ENCODE measurements at regions not wholly inside any gene's neighbourhood (a gene's known extent, or its start where the extent isn't known, plus 50 kb on each side); places are given as distances from the start of the nearest gene placed in this dataset.
"Not testable (repeated sequence)": the region's sequence is repeated elsewhere in the genome, so short reads cannot be mapped to it uniquely, and the experiment has no call there.

DNA sequence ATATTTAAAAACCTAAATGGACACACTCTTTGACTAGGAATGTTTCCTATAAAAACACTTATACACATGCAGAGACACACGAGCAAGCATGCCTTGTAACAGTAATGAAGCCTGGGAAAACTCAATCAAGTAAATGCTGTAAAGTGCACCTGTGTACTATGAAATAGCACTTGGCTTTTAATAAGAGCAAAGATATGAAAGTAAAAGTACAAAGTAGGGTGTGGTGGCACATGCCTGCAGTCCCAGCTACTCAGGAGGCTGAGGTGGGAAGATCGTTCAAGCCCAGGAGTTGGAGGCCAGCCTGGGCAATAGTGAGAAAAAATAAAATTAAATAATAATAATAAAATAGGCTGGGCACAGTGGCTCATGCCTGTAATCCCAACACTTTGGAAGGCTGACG is 166.9 kb upstream of the GRK3 start:
- no peak for DNase-seq

DNA sequence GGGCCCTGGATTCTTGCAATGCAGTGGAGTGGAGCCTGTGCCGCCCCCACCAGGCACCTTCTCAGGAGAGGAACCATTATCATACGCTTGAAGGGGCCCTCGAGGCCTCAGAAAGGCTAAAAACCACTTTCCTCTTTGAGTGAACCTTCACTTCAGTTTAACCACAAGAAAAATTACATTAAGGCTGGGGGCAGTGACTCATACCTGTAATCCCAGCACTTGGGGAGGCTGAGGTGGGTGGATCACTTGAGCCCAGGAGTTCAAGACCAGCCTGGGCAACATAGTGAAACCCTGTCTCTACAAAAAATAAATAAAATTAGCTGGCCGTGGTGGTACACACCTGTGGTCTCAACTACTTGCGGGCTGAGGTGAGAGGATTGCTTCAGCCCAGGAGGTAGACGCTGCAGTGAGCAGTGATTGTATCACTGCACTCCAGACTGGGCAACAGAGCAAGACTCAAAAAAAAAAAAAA is 165.8 kb upstream of the GRK3 start:
- DNase-seq = peak; percentile 31

DNA sequence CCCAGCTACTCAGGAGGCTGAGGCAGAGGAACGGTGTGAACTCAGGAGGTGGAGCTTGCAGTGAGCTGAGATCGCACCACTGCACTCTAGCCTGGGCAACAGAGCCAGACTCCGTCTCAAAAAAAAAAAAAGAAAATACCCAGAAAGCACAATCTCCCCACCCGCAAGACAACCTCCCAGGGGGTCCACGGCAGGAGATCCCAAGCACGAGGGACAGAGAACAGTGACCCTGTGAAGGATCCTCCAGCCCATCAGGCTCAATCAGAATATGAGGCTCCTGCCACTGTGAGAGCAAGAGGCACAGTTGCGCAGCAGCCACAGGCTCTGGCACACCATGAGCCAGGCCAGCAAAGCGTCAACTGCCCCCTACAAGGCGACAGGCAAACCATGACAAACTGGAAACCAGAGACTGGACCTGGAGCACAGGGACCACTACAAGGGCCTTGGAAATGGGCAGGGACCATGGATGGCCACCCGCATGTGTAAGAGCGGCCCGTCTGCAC is 164.8 kb upstream of the GRK3 start:
- no peak for DNase-seq

DNA sequence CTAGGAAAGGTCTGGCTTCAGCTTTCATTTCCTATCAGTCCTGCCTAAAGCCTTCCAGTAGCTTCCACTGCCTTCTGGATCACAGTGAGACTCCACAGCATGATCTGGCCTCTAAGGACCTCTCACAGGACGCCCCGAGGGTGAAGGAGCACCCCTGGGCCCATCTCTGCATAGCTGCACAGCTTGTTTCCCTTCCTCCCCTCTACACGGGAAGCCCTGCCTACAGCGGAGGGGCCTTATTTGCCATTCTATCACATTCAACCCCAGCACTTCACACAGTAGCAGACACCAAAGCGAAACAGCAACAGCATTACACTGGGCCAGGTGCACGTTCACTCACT is 162.3 kb upstream of the GRK3 start:
- no peak for DNase-seq

DNA sequence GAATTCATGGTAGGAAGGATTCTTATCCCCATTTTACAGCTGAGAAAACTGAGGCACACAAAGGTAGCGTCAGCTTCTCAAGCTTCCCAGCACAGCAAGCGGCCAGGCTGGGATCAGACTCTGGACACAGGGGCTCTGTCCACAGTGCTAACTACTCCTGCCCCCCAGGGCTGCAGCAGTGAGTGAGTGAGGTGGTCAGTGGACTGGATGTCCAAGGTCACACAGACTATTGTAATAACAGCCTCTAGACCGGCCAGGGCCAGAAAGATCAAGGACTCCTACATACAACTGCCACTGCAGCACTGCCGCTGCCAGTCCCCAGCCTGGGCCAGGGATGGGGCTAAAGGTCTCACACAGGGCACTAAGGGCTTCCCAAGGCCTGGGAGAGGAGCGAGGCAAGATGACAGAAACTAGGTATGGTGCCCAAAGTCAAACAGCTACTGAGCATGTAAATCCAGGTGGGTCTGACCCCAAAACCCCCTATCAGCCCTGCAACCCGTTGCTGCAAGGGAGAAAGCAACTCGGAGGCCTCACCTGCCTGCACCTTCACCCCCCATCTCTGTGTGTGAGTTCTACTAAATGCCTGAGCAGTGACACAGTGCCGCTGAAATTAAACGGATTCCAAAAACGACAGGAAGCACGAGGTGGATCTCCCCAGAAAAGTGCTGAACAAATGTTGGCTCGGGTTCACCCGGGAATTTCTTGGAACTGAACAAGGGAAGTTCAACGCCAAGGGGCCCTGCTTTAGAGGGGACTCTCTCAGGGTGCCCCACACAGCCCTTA is 161.8 kb upstream of the GRK3 start:
- DNase-seq = no peak

DNA sequence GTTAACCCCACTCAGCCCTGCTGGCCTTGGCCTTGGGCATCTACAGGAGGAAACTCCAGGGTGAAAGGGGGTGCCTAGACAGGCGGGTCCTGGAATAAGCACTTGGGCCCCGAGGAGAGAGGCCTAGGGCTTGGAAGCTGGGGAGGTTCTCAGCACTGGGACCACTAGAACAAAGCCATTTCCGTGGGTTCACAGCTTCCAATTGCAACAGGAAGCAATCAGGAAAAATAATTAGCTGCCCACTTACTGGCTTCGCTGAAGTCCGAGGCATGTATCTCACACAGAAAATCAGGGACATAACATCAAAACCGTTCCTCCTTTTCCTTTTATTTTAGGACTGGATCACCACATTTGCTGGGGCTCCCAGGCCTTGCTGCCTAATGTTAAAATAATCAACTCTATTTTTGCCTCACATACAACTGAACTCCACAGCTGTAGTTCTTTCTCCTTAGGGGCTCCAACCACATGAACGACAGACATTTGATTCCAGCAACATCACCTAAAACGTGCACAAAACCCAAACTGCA is 161.1 kb upstream of the GRK3 start:
- DNase-seq = no peak

DNA sequence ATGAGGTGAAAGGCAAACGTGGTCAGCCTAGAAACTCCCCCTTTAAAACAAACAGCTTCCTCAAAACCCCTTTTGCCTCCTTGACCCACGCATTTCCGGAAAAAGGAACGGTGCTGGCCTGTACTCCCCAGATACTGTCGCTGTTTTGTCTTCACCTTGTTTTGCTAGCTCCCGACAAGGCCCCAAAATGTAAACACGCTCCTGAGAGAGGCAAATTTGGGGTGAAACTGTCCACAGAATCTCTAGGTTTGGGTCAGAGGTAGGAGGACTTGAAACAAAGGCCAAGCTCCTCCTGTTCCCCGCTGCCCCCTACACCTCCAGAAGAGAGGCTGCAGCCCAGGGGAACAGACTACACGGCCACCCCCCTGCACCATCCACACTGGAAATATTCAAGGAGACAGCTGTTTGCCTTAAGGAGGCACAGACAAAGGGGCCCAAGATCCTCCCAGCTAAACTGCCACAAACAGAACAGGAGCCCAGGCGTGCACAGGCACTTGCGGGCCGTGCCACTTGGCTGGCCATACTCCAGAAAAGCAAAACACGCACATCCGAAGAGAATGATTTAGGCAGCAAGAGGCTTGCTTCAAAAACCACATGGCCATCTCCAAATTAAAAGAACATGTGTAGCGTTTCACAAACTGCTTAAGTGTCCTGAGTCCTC is 160.5 kb upstream of the GRK3 start:
- no peak for DNase-seq

DNA sequence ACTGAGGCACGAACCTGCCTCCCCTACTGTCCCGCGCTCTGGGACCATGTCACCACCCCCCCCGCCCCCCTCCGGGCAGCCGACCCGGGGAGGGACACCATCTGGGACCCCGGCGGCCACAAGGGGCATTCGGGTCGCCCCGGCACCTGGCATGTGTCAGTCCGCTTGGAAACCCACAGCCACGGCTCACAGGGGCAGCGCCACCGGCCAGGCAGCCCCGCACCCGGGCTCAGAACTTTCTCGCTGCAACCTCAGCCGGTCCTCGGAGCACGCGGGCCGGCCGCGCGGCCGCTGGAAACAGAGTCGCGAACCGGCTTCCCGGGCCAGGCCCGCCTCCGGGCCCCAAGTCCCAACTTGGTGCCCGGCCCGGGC is 159.9 kb upstream of the GRK3 start:
- no peak for DNase-seq

DNA sequence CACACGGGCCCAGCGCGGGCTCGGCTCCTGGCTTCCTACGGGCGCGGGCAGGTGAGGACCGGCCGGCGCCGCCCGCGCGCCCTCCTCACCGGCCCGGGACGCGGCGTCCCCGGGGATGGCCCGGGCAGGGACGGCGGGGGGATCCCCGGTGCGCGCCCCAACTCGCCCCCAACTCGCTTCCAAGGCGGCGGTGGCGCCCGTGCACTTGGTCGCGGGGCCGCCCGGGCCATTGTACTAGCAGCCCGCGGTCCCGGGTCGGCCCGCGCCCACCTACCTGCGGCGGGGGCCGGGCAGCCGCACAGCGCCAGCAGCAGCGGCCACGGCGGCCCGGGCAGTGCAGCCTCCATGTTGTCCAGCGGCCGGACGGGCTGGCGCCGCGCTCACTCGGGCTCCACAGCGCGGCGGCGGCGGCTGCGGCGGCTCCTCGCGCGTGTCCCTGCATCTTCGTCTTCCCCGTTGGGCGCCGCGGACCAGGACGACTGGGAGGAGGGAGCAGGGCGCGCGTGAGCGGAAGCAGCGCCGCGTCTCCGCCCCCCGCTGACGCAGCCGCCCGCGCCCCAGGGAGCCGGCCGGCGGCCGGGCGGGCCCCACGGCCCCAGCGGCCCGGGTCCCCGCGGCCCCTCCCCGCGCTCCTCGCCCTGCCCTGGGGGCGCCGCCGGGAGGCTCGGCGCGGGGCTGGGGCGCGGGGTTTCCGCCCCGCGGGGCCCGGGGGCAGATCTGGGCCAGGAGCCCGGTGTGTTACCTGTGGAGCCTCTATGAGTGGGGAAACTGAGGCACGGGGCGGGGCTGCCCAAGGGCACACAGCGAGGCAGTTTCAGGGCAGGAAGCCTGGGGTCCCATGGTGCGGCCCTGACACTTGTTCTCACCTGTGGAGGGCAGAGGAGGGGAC is 159.3 kb upstream of the GRK3 start:
- peak; percentile 32 for DNase-seq

DNA sequence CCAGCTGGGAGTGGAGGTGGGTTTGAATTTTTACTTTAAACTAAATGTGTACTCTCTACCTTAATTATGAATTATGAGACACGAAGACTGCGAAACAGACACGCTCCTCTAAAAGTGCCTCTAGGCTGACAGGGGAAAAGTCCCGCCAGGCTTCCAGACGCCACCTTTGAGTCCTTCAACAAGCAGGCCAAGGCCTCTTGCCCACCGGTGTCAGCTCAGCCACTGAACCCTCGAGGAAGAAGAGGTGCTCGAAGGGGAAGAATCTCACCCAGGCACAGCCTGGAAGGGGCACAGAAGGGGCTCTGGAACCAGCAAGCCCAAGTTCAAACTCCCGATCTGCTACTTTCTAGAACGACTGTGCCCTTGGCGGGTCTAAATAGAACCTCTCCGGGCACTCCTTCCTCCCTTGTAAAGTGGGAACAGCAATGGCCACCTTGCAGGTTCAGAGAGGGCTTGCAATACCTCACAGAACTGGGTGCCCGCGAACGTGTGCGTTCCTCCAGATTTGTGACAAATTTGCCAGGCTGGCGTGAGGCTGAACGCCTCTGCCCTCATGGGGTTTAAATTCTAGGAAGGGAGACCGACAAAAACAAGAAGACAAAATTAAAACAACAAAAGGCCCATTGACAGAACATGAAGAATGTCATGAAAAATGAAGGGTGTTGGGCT is 158.5 kb upstream of the GRK3 start:
- DNase-seq = no peak

DNA sequence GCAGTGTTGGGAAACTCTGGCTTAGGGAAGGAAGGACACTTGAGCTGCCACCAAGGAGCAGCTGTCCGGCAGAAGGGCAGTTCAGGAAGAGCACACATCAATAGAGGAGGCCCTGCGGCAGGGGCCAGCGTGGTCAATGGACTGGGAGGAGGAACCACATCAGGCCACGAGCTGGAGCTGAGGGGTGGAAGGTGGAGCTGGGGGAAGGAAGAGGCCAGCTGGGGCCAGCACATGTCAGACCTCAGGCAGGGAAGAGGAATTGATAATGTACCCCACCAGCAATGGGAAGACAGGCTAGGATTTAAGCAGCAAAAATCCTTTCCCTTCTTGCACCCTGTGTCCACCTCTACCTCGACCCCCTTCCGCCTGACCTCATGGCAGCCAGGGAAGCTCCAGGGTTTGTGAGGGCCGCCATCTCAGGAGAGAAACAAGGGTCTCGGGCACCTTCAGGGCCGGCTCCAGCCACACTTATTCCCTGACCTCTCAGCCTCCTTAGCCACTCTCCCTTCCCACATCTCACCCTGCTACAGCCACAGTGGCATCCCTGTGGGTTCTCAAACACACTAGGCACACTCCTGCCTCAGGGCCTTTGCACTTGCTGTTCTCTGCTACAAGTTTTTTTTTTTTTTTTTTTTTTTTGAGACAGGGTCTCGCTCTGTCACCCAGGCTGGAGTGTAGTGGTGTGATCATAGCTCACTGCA is 157.8 kb upstream of the GRK3 start:
- no peak for DNase-seq

DNA sequence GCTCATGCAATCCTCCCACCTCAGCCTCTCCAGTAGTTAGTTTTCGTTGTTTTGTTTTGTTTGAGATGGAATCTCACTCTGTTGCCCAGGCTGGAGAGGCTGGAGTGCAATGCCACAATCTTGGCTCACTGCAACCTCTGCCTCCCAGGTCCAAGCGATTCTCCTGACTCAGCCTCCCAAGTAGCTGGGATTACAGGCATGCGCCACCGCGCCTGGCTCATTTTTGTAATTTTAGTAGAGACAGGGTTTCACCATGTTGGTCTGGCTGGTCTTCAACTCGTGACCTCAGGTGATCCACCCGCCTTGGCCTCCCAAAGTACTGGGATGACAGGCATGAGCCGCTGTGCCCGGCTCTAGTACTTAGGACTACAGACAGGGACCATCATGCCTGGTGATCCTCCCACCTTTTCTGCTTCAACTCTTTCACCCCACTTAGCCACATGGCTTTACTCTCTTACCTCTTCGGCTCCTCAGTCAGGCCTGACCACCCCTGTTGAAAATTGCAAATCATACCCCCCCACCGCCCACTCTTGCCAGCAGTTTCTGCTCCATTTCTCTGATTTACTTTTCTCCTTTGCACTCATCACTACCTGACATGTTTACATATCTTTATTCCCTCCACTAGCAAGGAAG is 157.1 kb upstream of the GRK3 start:
- no peak for DNase-seq

DNA sequence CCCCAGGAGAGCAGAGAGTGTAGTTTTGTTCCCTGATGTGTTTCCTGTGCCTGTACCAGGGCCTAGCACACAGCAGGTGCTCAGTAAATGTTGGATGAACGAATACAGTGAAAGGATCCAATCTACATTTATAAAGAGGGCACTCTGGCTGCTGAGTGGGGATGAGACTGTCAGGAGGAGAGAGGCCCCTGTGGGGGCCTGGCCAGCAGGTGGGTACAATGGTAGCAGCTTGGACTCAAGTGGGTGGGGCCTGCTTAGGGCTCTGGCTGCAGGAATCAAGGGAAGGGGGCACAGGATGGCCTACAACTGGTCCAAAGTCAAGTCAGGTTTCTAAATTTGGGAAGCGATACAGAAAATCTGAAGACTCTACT is 156.6 kb upstream of the GRK3 start:
- DNase-seq = no peak

DNA sequence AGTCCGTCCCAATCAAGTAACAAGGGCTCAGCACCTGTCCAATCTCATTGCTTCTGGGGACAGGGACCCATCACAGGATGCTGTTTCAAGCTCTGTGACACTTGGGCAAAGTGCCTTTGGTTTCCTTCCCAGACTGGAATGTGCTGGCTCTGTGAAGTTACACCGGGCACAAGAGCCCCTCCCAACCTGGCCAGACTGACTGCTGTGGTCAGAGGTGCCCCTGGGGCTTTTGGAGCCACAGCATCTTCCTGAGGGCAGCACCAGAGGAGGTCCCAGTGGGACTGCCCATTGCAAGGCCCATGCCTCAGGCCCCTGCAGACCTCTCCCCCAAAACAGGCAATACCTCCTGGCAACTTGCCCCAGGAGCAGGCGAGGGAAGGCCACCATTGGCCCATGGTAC is 155.2 kb upstream of the GRK3 start:
- DNase-seq = no peak

DNA sequence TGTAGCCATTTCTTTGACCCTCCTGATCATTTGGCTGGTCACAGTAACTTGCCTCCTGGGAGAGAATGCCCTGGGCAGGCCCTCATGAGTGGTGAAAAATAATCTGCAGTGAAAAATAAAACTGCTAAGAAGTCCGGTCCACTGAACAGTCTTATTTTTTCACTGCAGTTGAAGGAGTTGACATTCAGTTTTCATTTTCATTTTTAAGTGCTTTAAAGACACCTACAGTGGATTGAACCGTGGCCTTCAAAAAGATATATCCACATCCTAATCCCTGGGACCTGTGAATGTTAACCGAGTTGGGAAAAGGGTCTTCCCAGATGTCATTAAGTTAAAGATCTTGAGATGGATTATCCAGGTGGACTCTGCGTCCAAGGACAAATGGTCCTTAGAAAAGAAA is 153.6 kb upstream of the GRK3 start:
- DNase-seq = no peak

DNA sequence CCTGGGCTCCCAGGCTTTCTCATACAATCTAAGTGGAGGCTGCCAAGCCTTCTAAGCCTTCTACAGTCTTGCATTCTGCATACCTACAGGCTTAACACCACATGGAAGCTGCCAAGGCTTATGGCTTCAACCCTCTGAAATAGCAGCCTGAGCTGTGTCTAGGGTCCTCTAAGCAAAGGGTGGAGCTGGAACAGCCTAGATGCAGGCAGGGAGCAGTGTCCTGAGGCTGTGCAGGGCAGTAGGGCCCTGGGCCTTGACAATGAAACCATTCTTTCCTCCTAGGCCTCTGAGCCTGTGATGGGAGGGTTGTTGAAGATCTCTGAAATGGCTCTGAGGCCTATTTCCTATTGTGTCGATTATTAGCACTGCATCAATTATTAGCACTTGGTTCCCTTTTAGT is 150.9 kb upstream of the GRK3 start:
- DNase-seq = no peak

DNA sequence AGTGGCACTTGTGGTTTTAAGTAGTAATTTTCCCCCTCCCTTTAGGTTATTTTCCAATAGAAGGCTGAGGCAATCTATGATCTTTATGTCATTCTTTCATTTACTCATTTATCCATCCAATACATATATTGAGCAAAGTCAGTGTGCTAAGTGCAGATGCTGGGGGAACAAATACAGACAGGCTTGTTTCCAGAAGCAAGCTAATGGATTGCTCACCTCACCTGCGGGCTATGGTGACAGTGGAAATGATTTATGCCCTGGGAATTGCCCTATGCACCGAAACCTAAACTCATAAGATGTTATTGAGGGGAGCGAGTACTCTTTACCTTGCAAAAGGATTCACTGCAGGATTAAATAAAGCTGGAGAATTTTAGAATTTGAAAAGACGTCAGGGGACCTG is 148.7 kb upstream of the GRK3 start:
- not testable (repeated sequence) for DNase-seq

DNA sequence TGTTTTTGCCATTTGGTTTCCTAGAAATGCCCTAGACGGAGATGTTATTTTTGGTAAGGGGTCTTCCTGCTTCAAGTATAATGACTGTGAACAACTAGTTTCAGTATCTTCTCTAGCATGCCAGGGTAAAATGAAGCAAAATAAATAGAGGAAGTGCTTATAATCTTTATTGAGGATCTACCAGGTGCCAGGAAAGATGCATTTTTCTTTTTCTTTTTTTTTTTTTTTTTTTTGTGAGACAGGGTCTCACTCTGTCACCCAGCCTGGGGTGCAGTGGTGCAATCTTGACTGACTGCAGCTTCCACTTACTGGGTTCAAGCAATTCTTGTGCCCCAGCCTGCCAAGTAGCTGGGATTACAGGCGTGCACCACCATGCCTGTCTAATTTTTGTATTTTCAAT is 146.6 kb upstream of the GRK3 start:
- DNase-seq = not testable (repeated sequence)

DNA sequence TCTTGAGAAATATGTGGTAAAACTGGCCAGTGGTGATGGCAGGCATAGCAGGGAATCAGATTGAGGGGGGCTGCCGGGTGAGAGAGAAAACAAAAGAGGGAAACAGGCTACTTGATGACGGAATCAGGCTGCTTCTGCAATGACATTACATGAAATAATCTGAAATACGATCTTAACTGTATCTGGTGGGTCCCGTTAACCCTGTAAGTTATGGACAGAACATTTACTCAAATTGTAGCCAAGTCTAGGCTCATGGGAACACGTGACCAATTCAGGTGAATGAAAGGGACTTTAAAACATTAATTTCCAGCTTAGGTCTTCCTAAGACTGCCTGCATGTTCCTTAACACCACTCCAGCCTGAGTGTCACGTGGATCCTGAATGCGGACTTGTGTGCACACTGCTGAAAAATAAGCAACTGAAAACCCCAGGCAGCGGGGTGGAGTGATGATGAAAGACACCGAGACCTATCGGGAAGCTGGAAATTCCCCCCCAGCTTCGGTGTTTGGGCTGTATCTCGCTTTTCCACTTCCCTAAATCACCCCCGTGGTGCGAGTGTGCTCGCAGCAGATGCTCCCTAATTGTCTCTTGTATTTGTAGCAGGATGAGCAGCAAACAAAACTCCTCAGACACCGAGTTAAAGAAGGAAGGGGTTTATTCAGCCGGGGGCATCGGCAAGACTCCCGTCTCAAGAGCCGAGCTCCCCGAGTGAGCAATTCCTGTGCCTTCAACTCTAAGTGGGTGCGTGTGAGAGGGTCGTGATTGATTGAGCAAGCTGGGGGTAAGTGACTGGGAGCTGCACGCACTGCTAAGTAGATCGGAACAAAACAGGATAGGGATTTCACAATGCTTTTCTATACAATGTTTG is 145.0 kb upstream of the GRK3 start:
- DNase-seq = no peak

DNA sequence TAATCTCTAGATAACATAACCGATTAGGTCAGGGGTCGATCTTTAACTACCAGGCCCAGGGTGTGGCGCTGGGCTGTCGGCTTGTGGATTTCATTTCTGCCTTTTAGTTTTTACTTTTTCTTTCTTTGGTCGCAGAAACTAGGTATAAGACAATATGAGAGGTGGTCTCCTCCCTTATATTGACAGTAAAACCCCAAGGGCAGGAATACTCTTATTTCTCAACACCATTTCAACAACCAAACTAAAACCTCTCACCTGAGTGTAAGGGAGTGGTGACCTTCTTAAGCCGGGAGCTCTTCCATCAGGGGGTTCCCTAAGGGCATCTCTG is 144.4 kb upstream of the GRK3 start:
- not testable (repeated sequence) for DNase-seq

DNA sequence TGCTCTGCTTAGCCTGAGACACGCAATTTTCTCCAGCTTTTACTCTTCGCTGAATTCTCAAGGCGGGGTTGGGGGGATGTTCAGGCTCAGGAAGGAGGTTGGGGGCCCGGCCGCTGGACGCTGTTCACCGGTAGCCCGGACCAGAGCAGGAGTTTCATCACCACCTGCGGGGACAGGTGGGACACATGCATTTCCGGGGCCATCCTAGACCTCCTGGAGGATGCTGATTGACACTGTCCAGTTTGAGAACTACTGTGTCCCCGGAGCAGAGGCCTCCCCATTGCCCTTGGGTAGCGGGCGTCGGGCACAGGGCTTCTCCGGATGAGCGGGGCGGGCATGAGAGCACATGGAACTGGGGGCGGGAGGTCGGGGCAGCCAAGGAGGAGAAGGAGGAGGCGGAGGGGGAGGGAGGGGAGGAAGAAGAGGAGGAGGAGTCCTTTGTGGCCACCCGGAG is 144.0 kb upstream of the GRK3 start:
- no peak for DNase-seq

All from KG1 (cell line).